Suprapubic skin (tissue), 4 donors: ENCODE measurements at regions not wholly inside any gene's neighbourhood (a gene's known extent, or its start where the extent isn't known, plus 50 kb on each side); places are given as distances from the start of the nearest gene placed in this dataset.

Experiments used
- DNase-seq, 2 donors: peaks; one replicate each; pipeline ENCODE4 v3.0.0-alpha.2; 2019; ENCODE audit warnings: low spot score in 2 of 2
- H3K27ac ChIP-seq: fragments of 200-600 bp; sonication (generic); one replicate; pipeline ENCODE4 v1.5.1; 2019
- H3K27me3 ChIP-seq: fragments of 200-600 bp; sonication (generic); one replicate; pipeline ENCODE4 v1.5.1; 2019
- H3K36me3 ChIP-seq: fragments of 200-600 bp; sonication (generic); one replicate; pipeline ENCODE4 v1.5.1; 2019
- H3K4me1 ChIP-seq: fragments of 200-600 bp; sonication (generic); one replicate; pipeline ENCODE4 v1.5.1; 2019
- H3K4me3 ChIP-seq: fragments of 200-600 bp; sonication (generic); one replicate; pipeline ENCODE4 v1.5.1; 2019; ENCODE audit warnings: mild to moderate bottlenecking
- H3K9me3 ChIP-seq: fragments of 200-600 bp; sonication (generic); one replicate; pipeline ENCODE4 v1.5.1; 2019
- CTCF ChIP-seq, 2 donors: fragments of 200-600 bp in 1 of 2; fragments of 450-650 bp in 1 of 2; sonication (generic) in 1 of 2; IDR thresholded peaks; one replicate each; pipeline ENCODE4 v1.5.1; 2016 to 2019; ENCODE audit warnings: antibody characterized with exemption in 2 of 2, mild to moderate bottlenecking in 1 of 2, moderate library complexity in 1 of 2
- EP300 ChIP-seq: sonication (generic); formaldehyde crosslinking; IDR thresholded peaks from one replicate; pipeline ENCODE4 v1.6.1; 2017; ENCODE audit warnings: antibody characterized with exemption
- POLR2A ChIP-seq, 2 donors: fragments of 450-650 bp; IDR thresholded peaks; one replicate each; pipeline ENCODE4 v1.6.1; 2017; ENCODE audit warnings: antibody characterized with exemption in 2 of 2, mild to moderate bottlenecking in 2 of 2, moderate library complexity in 2 of 2
- POLR2AphosphoS5 ChIP-seq, 3 donors: sonication (generic); formaldehyde crosslinking; IDR thresholded peaks; one replicate each; pipeline ENCODE4 v1.6.1; 2017; ENCODE audit warnings: antibody characterized with exemption in 3 of 3
- WGBS: methylation state at CpG from one replicate; pipeline ENCODE4 v1.1.5; 2018; 5-methylcytosine and 5-hydroxymethylcytosine counted together

GRCh38 chrX:110425222-110426154 is 66.8 kb downstream of the RTL9 start:
- peaks cover 3% of the 10 kb centered on the region for H3K4me1 ChIP-seq
- DNase-seq = no peak
- WGBS = 73% methylated on average over 9 of the region's 9 CpGs
- no peaks in the 10 kb centered on the region for H3K9me3 ChIP-seq
- TF ChIP-seq EP300 = no peak
- H3K36me3 ChIP-seq = no peaks in the 10 kb centered on the region
- no peaks in the 10 kb centered on the region for H3K27me3 ChIP-seq
- H3K4me3 ChIP-seq = no peak overlapping the region
- H3K27ac ChIP-seq = no peak overlapping the region

GRCh38 chrX:110426155-110426504 is 67.5 kb downstream of the RTL9 start:
- WGBS = 84% methylated on average over 6 of the region's 6 CpGs
- Histone ChIP-seq H3K9me3 (no peaks in the 10 kb centered on the region), H3K36me3 (no peaks in the 10 kb centered on the region), H3K4me1 (peaks cover 3% of the 10 kb centered on the region), H3K27ac (no peak overlapping the region), H3K4me3 (no peak overlapping the region), H3K27me3 (no peaks in the 10 kb centered on the region)
- TF ChIP-seq POLR2AphosphoS5 (IDR thresholded peaks at IDR 0.05) (no peak), CTCF (IDR thresholded peaks at IDR 0.05) (no peak), POLR2A (IDR thresholded peaks at IDR 0.05) (no peak), EP300 (no peak)
- no peak for DNase-seq

- WGBS = 92% methylated on average over 1 of the region's 1 CpG
- no peak for DNase-seq
- no peak for TF ChIP-seq POLR2A (IDR thresholded peaks at IDR 0.05)
- TF ChIP-seq CTCF (IDR thresholded peaks at IDR 0.05) = no peak
- no peak for TF ChIP-seq POLR2AphosphoS5 (IDR thresholded peaks at IDR 0.05)
- TF ChIP-seq EP300 = no peak
- Histone ChIP-seq H3K4me1 (no peaks in the 10 kb centered on the region), H3K27me3 (no peaks in the 10 kb centered on the region), H3K4me3 (no peak overlapping the region), H3K27ac (no peak overlapping the region), H3K36me3 (no peaks in the 10 kb centered on the region), H3K9me3 (no peaks in the 10 kb centered on the region)
Measured at GRCh38 chrX:110427076-110427475, 68.4 kb downstream of the RTL9 start.

- no peaks in the 10 kb centered on the region for H3K27me3 ChIP-seq
- no peaks in the 10 kb centered on the region for H3K36me3 ChIP-seq
- WGBS = 62% methylated on average over 3 of the region's 3 CpGs
- DNase-seq = no peak
- H3K4me3 ChIP-seq = no peak overlapping the region
- no peak overlapping the region for H3K27ac ChIP-seq
- no peaks in the 10 kb centered on the region for H3K4me1 ChIP-seq
- TF ChIP-seq CTCF (IDR thresholded peaks at IDR 0.05) (no peak), EP300 (no peak)
- H3K9me3 ChIP-seq = no peaks in the 10 kb centered on the region
Measured at GRCh38 chrX:110428144-110428543, 69.5 kb downstream of the RTL9 start.

GRCh38 chrX:110430293-110431076 is 71.8 kb downstream of the RTL9 start:
- H3K9me3 ChIP-seq = no peaks in the 10 kb centered on the region
- H3K4me3 ChIP-seq = no peak overlapping the region
- WGBS = 88% methylated on average over 1 of the region's 1 CpG
- no peaks in the 10 kb centered on the region for H3K4me1 ChIP-seq
- TF ChIP-seq POLR2AphosphoS5 (IDR thresholded peaks at IDR 0.05) (no peak), POLR2A (IDR thresholded peaks at IDR 0.05) (no peak), CTCF (IDR thresholded peaks at IDR 0.05) (no peak), EP300 (no peak)
- no peak overlapping the region for H3K27ac ChIP-seq
- DNase-seq = no peak
- no peaks in the 10 kb centered on the region for H3K27me3 ChIP-seq
- no peaks in the 10 kb centered on the region for H3K36me3 ChIP-seq
